SK-N-SH (cell line): ENCODE measurements at regions not wholly inside any gene's neighbourhood (a gene's known extent, or its start where the extent isn't known, plus 50 kb on each side); places are given as distances from the start of the nearest gene placed in this dataset.

ENCODE experiments used
- CTCF ChIA-PET: fragments of 300-600, 350-600 bp; formaldehyde crosslinking; extraction: SDS; loops from one replicate; lab custom pipeline; 2021; lab: Yijun Ruan, JAX
- POLR2A ChIA-PET: fragments of 350-600 bp; sonication (Branson Sonifier 250); formaldehyde crosslinking; extraction: SDS; loops from one replicate; lab custom pipeline; 2020; ENCODE audit warnings: antibody characterized with exemption, inconsistent platforms; lab: Yijun Ruan, JAX
- DNase-seq: peaks from one replicate; pipeline ENCODE4 v3.0.0; 2012
- H2AFZ ChIP-seq: fragments of 200-600 bp; sonication (generic); 2 replicates; pipeline ENCODE4 v1.8.1; 2016; ENCODE audit warnings: antibody characterized with exemption, mild to moderate bottlenecking, low read depth
- H3F3A ChIP-seq: fragments of 200-600 bp; sonication (generic); replicated peaks from 2 replicates; pipeline ENCODE3; 2016; ENCODE audit warnings: antibody characterized with exemption, mild to moderate bottlenecking; ENCODE audit not compliant: insufficient read depth
- H3K27ac ChIP-seq, 2 experiments: fragments of 200-500 bp in 1 of 2; fragments of 200-600 bp in 1 of 2; sonication (Bioruptor generic) in 1 of 2; sonication (generic), shearing (Covaris generic) in 1 of 2; 2 replicates each; pipeline versions ENCODE4 v1.5.1 to v1.6.1; 2014 to 2016; ENCODE audit warnings: low read depth in 2 of 2, inconsistent platforms in 1 of 2, low read length in 1 of 2, mild to moderate bottlenecking in 1 of 2, mixed read lengths in 1 of 2
- H3K27me3 ChIP-seq: fragments of 200-600 bp; sonication (generic), shearing (Covaris generic); 2 replicates; pipeline ENCODE4 v1.6.1; 2016; ENCODE audit warnings: mixed run types; ENCODE audit not compliant: insufficient read depth
- H3K36me3 ChIP-seq, 2 experiments: fragments of 200-500 bp in 1 of 2; fragments of 200-600 bp in 1 of 2; sonication (Bioruptor generic) in 1 of 2; sonication (generic) in 1 of 2; replicated peaks in 1 of 2; 2 replicates each; pipeline versions ENCODE3 to v1.5.1; 2014 to 2016; ENCODE audit warnings: low read length in 1 of 2, mild to moderate bottlenecking in 1 of 2; ENCODE audit not compliant: insufficient read depth in 2 of 2, control insufficient read depth in 1 of 2
- H3K4me1 ChIP-seq, 2 experiments: fragments of 200-500 bp in 1 of 2; fragments of 200-600 bp in 1 of 2; sonication (Bioruptor generic) in 1 of 2; sonication (generic), shearing (Covaris generic) in 1 of 2; 2 replicates each; pipeline versions ENCODE4 v1.5.1 to v1.6.1; 2014 to 2016; ENCODE audit warnings: low read depth in 1 of 2, low read length in 1 of 2, mixed run types in 1 of 2; ENCODE audit not compliant: insufficient read depth in 2 of 2, control insufficient read depth in 1 of 2
- H3K4me2 ChIP-seq: fragments of 200-600 bp; sonication (generic), shearing (Covaris generic); 2 replicates; pipeline ENCODE4 v1.6.1; 2017; ENCODE audit warnings: mixed run types
- H3K4me3 ChIP-seq, 2 experiments: fragments of 200-500 bp in 1 of 2; fragments of 200-600 bp in 1 of 2; sonication (Bioruptor generic) in 1 of 2; sonication (generic), shearing (Covaris generic) in 1 of 2; 2 replicates each; pipeline versions ENCODE4 v1.5.1 to v1.8.1; 2014 to 2016; ENCODE audit warnings: low read depth in 2 of 2, inconsistent platforms in 1 of 2, low read length in 1 of 2, mild to moderate bottlenecking in 1 of 2, mixed read lengths in 1 of 2, moderate library complexity in 1 of 2
- H3K79me2 ChIP-seq: fragments of 200-600 bp; sonication (generic); 2 replicates; pipeline ENCODE4 v1.8.1; 2017; ENCODE audit warnings: mild to moderate bottlenecking; ENCODE audit not compliant: insufficient read depth
- H3K9ac ChIP-seq: fragments of 200-600 bp; sonication (generic); 2 replicates; pipeline ENCODE4 v1.6.1; 2017; ENCODE audit warnings: mixed run types
- H3K9me2 ChIP-seq: fragments of 200-600 bp; sonication (generic); 2 replicates; pipeline ENCODE4 v1.6.1; 2017; ENCODE audit warnings: mixed run types
- H3K9me3 ChIP-seq: fragments of 200-600 bp; sonication (generic); 2 replicates; pipeline ENCODE4 v1.6.1; 2017; ENCODE audit warnings: mixed run types, mild to moderate bottlenecking, moderate library complexity
- H4K20me1 ChIP-seq: fragments of 200-600 bp; sonication (generic); 2 replicates; pipeline ENCODE4 v1.6.1; 2017; ENCODE audit warnings: mild to moderate bottlenecking, mixed run types; ENCODE audit not compliant: insufficient read depth
- CHD2 ChIP-seq: fragments of 150-350 bp; IDR thresholded peaks from 2 replicates; pipeline ENCODE4 v1.6.1; 2018; ENCODE audit warnings: low read length; ENCODE audit not compliant: partially characterized antibody
- CTCF ChIP-seq: fragments of 200-600 bp; sonication (generic); IDR thresholded peaks from 2 replicates; pipeline ENCODE4 v1.6.1; 2017; ENCODE audit warnings: antibody characterized with exemption, mild to moderate bottlenecking, moderate library complexity
- EP300 ChIP-seq, 2 experiments: IDR thresholded peaks; 2 replicates each; pipeline versions ENCODE4 v1.4.0 to v1.6.1; 2012; ENCODE audit warnings: borderline replicate concordance in 1 of 2, low read depth in 1 of 2, low read length in 1 of 2
- FOSL2 ChIP-seq: IDR thresholded peaks from 2 replicates; pipeline ENCODE4 v1.4.0; 2012; ENCODE audit warnings: low read depth, mild to moderate bottlenecking, moderate library complexity, borderline replicate concordance
- FOXJ3 ChIP-seq: sonication (generic); formaldehyde crosslinking; IDR thresholded peaks from 2 replicates; pipeline ENCODE4 v1.5.1; 2020; ENCODE audit warnings: mild to moderate bottlenecking, missing genetic modification reagents
- GABPA ChIP-seq: IDR thresholded peaks from 2 replicates; pipeline ENCODE4 v1.4.0; 2012; ENCODE audit warnings: low read depth, mild to moderate bottlenecking
- IRF3 ChIP-seq: fragments of 150-350 bp; IDR thresholded peaks from 2 replicates; pipeline ENCODE4 v1.6.1; 2016; ENCODE audit warnings: mild to moderate bottlenecking, low read depth, low read length
- JUND ChIP-seq: IDR thresholded peaks from 2 replicates; pipeline ENCODE4 v1.4.0; 2012
- NRF1 ChIP-seq: IDR thresholded peaks from 2 replicates; pipeline ENCODE4 v1.6.1; 2012; ENCODE audit warnings: low read depth, mild to moderate bottlenecking, low read length
- RFX5 ChIP-seq: IDR thresholded peaks from 2 replicates; pipeline ENCODE4 v1.6.1; 2012; ENCODE audit warnings: mild to moderate bottlenecking, improper control_type of control experiment, low read length
- WGBS: methylation state at CpG from one replicate; pipeline ENCODE4 v1.1.6; 2017; ENCODE audit warnings: low lambda C conversion rate; 5-methylcytosine and 5-hydroxymethylcytosine counted together
- TF ChIP-seq, protein P1 (sequence below): IDR thresholded peaks from 2 replicates; pipeline ENCODE4 v1.6.1; 2012; ENCODE audit warnings: mild to moderate bottlenecking, low read depth, low read length, moderate library complexity
- TF ChIP-seq, protein P2 (sequence below): fragments of 150-350 bp; IDR thresholded peaks from 2 replicates; pipeline ENCODE4 v1.6.1; 2017; ENCODE audit warnings: antibody characterized with exemption, low read length, low read depth, borderline replicate concordance
- TF ChIP-seq, protein P3 (sequence below): IDR thresholded peaks from 2 replicates; pipeline ENCODE4 v1.4.0; 2012; ENCODE audit warnings: low read depth
- TF ChIP-seq, protein P4 (sequence below): IDR thresholded peaks from 2 replicates; pipeline ENCODE4 v1.4.0; 2012; ENCODE audit warnings: low read depth, borderline replicate concordance

GRCh38 chr17:31627960-31628359, 231.1 kb downstream of the COPRS start (continued):
- TF ChIP-seq, protein P1, sequence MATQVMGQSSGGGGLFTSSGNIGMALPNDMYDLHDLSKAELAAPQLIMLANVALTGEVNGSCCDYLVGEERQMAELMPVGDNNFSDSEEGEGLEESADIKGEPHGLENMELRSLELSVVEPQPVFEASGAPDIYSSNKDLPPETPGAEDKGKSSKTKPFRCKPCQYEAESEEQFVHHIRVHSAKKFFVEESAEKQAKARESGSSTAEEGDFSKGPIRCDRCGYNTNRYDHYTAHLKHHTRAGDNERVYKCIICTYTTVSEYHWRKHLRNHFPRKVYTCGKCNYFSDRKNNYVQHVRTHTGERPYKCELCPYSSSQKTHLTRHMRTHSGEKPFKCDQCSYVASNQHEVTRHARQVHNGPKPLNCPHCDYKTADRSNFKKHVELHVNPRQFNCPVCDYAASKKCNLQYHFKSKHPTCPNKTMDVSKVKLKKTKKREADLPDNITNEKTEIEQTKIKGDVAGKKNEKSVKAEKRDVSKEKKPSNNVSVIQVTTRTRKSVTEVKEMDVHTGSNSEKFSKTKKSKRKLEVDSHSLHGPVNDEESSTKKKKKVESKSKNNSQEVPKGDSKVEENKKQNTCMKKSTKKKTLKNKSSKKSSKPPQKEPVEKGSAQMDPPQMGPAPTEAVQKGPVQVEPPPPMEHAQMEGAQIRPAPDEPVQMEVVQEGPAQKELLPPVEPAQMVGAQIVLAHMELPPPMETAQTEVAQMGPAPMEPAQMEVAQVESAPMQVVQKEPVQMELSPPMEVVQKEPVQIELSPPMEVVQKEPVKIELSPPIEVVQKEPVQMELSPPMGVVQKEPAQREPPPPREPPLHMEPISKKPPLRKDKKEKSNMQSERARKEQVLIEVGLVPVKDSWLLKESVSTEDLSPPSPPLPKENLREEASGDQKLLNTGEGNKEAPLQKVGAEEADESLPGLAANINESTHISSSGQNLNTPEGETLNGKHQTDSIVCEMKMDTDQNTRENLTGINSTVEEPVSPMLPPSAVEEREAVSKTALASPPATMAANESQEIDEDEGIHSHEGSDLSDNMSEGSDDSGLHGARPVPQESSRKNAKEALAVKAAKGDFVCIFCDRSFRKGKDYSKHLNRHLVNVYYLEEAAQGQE: no peak
- TF ChIP-seq IRF3: no peak
- TF ChIP-seq RFX5: no peak
- TF ChIP-seq, protein P2, sequence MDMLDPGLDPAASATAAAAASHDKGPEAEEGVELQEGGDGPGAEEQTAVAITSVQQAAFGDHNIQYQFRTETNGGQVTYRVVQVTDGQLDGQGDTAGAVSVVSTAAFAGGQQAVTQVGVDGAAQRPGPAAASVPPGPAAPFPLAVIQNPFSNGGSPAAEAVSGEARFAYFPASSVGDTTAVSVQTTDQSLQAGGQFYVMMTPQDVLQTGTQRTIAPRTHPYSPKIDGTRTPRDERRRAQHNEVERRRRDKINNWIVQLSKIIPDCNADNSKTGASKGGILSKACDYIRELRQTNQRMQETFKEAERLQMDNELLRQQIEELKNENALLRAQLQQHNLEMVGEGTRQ: no peak

DNA sequence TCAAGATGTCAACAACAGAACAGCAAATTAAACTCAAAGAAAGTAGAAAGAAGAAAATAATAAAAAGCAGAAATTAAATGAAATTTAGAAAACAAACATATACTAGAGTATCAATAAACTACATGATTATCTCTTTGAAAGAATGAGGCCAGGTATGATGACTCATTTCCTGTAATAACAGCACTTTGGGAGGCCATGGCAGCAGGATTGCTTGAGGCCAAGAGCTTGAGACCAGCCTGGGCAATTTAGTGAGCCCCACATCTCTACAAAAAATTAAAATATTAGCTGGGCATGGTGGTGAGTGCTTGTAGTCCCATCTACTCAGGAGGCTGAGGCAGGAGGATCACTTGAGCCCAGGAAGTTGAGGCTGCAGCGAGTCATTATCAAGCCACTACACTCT, 232.5 kb downstream of the RAB11FIP4 start:
- Histone ChIP-seq H3K4me1 (peaks cover 0 to 6% of the 10 kb centered on the region in 2 experiments; a peak in 1 of 4 replicates), H3K9ac (no peak overlapping the region), H3K9me2 (no peaks in the 10 kb centered on the region), H3K27ac (no peak overlapping the region), H4K20me1 (no peaks in the 10 kb centered on the region), H2AFZ (no peak overlapping the region), H3K4me2 (no peak overlapping the region), H3K4me3 (no peak overlapping the region), H3K79me2 (no peaks in the 10 kb centered on the region), H3K36me3 (peaks cover 0 to 6% of the 10 kb centered on the region in 2 experiments), H3K9me3 (peaks cover 37% of the 10 kb centered on the region; the same call in 1 of the 2 replicates), H3K27me3 (no peaks in the 10 kb centered on the region), H3F3A (peaks cover 29% of the 10 kb centered on the region)
- ChIA-PET POLR2A (no interaction called here), CTCF (no interaction called here)
- WGBS: 52% methylated on average over 1 of the region's 1 CpG
- no peak for DNase-seq
- TF ChIP-seq, protein P3, sequence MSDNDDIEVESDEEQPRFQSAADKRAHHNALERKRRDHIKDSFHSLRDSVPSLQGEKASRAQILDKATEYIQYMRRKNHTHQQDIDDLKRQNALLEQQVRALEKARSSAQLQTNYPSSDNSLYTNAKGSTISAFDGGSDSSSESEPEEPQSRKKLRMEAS: no peak
- TF ChIP-seq FOXJ3 (CRISPR knock-in tag): no peak
- no peak for TF ChIP-seq CHD2
- TF ChIP-seq IRF3: no peak
- TF ChIP-seq JUND: no peak
- TF ChIP-seq EP300 (IDR thresholded peaks at IDR 0.05; ENCODE audit: borderline replicate concordance in 1 of 2, low read depth in 1 of 2, low read length in 1 of 2): no peak
- TF ChIP-seq GABPA: no peak
- TF ChIP-seq NRF1: no peak
- no peak for TF ChIP-seq FOSL2
- TF ChIP-seq CTCF: no peak
- TF ChIP-seq, protein P1: no peak
- TF ChIP-seq, protein P4, sequence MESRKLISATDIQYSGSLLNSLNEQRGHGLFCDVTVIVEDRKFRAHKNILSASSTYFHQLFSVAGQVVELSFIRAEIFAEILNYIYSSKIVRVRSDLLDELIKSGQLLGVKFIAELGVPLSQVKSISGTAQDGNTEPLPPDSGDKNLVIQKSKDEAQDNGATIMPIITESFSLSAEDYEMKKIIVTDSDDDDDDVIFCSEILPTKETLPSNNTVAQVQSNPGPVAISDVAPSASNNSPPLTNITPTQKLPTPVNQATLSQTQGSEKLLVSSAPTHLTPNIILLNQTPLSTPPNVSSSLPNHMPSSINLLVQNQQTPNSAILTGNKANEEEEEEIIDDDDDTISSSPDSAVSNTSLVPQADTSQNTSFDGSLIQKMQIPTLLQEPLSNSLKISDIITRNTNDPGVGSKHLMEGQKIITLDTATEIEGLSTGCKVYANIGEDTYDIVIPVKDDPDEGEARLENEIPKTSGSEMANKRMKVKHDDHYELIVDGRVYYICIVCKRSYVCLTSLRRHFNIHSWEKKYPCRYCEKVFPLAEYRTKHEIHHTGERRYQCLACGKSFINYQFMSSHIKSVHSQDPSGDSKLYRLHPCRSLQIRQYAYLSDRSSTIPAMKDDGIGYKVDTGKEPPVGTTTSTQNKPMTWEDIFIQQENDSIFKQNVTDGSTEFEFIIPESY: no peak
